ENCODE measurements at regions not wholly inside any gene's neighbourhood (a gene's known extent, or its start where the extent isn't known, plus 50 kb on each side); places are given as distances from the start of the nearest gene placed in this dataset.

GRCh38 chr7:18308938-18309337, 186.6 kb upstream of the HDAC9 start (continued):
- TF ChIP-seq, protein P1, sequence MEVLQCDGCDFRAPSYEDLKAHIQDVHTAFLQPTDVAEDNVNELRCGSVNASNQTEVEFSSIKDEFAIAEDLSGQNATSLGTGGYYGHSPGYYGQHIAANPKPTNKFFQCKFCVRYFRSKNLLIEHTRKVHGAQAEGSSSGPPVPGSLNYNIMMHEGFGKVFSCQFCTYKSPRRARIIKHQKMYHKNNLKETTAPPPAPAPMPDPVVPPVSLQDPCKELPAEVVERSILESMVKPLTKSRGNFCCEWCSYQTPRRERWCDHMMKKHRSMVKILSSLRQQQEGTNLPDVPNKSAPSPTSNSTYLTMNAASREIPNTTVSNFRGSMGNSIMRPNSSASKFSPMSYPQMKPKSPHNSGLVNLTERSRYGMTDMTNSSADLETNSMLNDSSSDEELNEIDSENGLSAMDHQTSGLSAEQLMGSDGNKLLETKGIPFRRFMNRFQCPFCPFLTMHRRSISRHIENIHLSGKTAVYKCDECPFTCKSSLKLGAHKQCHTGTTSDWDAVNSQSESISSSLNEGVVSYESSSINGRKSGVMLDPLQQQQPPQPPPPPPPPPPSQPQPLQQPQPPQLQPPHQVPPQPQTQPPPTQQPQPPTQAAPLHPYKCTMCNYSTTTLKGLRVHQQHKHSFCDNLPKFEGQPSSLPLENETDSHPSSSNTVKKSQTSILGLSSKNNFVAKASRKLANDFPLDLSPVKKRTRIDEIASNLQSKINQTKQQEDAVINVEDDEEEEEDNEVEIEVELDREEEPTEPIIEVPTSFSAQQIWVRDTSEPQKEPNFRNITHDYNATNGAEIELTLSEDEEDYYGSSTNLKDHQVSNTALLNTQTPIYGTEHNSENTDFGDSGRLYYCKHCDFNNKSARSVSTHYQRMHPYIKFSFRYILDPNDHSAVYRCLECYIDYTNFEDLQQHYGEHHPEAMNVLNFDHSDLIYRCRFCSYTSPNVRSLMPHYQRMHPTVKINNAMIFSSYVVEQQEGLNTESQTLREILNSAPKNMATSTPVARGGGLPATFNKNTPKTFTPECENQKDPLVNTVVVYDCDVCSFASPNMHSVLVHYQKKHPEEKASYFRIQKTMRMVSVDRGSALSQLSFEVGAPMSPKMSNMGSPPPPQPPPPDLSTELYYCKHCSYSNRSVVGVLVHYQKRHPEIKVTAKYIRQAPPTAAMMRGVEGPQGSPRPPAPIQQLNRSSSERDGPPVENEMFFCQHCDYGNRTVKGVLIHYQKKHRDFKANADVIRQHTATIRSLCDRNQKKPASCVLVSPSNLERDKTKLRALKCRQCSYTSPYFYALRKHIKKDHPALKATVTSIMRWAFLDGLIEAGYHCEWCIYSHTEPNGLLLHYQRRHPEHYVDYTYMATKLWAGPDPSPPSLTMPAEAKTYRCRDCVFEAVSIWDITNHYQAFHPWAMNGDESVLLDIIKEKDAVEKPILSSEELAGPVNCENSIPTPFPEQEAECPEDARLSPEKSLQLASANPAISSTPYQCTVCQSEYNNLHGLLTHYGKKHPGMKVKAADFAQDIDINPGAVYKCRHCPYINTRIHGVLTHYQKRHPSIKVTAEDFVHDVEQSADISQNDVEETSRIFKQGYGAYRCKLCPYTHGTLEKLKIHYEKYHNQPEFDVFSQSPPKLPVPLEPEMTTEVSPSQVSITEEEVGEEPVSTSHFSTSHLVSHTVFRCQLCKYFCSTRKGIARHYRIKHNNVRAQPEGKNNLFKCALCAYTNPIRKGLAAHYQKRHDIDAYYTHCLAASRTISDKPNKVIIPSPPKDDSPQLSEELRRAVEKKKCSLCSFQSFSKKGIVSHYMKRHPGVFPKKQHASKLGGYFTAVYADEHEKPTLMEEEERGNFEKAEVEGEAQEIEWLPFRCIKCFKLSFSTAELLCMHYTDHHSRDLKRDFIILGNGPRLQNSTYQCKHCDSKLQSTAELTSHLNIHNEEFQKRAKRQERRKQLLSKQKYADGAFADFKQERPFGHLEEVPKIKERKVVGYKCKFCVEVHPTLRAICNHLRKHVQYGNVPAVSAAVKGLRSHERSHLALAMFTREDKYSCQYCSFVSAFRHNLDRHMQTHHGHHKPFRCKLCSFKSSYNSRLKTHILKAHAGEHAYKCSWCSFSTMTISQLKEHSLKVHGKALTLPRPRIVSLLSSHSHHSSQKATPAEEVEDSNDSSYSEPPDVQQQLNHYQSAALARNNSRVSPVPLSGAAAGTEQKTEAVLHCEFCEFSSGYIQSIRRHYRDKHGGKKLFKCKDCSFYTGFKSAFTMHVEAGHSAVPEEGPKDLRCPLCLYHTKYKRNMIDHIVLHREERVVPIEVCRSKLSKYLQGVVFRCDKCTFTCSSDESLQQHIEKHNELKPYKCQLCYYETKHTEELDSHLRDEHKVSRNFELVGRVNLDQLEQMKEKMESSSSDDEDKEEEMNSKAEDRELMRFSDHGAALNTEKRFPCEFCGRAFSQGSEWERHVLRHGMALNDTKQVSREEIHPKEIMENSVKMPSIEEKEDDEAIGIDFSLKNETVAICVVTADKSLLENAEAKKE (CRISPR knock-in tag; IDR thresholded peaks at IDR 0.05), result no peak
- TF ChIP-seq JUNB (IDR thresholded peaks at IDR 0.05; ENCODE audit: unreplicated experiment) (no peak), NANOG (IDR thresholded peaks at IDR 0.05; ENCODE audit: borderline replicate concordance) (no peak), EZH2phosphoT487 (IDR thresholded peaks at IDR 0.05; ENCODE audit: unreplicated experiment) (no peak), ETS1 (IDR thresholded peaks at IDR 0.05) (no peak), ZNF114 (CRISPR knock-in tag; IDR thresholded peaks at IDR 0.05) (no peak)

- H3K4me3 ChIP-seq, result no peak overlapping the region
- peaks cover 4% of the 10 kb centered on the region for H3K4me1 ChIP-seq (ENCODE audit: insufficient read depth)
- DNase-seq (ENCODE audit: low spot score) (no peak), ATAC-seq (no peak)
- H3K9me3 Mint-ChIP-seq, result no peaks in the 10 kb centered on the region
- H2AFZ ChIP-seq, result no peak overlapping the region
- H4K20me1 ChIP-seq (replicated peaks; ENCODE audit: insufficient read depth), result no peaks in the 10 kb centered on the region
- no peaks in the 10 kb centered on the region for H3K36me3 ChIP-seq (ENCODE audit: insufficient read depth)
- no peaks in the 10 kb centered on the region for H3K9me2 ChIP-seq (ENCODE audit: insufficient read depth)
- no peak overlapping the region for H3K4me3 Mint-ChIP-seq
- no peaks in the 10 kb centered on the region for H3K27me3 ChIP-seq (ENCODE audit: insufficient read depth)
- no peaks in the 10 kb centered on the region for H3K27me3 Mint-ChIP-seq (ENCODE audit: insufficient read depth, low read depth, poor library complexity)
- no peaks in the 10 kb centered on the region for H3K79me2 ChIP-seq (replicated peaks; ENCODE audit: insufficient read depth)
- no peak overlapping the region for H3K27ac ChIP-seq (ENCODE audit: low read depth)
- H3F3A ChIP-seq (replicated peaks; ENCODE audit: low read depth), result no peaks in the 10 kb centered on the region
- H3K36me3 Mint-ChIP-seq (ENCODE audit: low read depth), result no peaks in the 10 kb centered on the region
- peaks cover 4% of the 10 kb centered on the region for H3K4me1 Mint-ChIP-seq
- no peak overlapping the region for H3K27ac Mint-ChIP-seq
- no peak overlapping the region for H3K4me2 ChIP-seq
- TF ChIP-seq ZNF114 (CRISPR knock-in tag; IDR thresholded peaks at IDR 0.05) (no peak), ETS1 (IDR thresholded peaks at IDR 0.05) (no peak), EZH2phosphoT487 (IDR thresholded peaks at IDR 0.05; ENCODE audit: unreplicated experiment) (no peak), POLR2AphosphoS5 (IDR thresholded peaks at IDR 0.05; ENCODE audit: low read depth) (no peak), CREB1 (CRISPR knock-in tag; IDR thresholded peaks at IDR 0.05; ENCODE audit: low read depth) (no peak)
- TF ChIP-seq, protein P1 (CRISPR knock-in tag; IDR thresholded peaks at IDR 0.05), result no peak
Observed at GRCh38 chr7:18312482-18312881, 183.1 kb upstream of the HDAC9 start.

Measured in GM23338 (cell line).